ENCODE measurements at regions not wholly inside any gene's neighbourhood (a gene's known extent, or its start where the extent isn't known, plus 50 kb on each side); places are given as distances from the start of the nearest gene placed in this dataset.

DNA sequence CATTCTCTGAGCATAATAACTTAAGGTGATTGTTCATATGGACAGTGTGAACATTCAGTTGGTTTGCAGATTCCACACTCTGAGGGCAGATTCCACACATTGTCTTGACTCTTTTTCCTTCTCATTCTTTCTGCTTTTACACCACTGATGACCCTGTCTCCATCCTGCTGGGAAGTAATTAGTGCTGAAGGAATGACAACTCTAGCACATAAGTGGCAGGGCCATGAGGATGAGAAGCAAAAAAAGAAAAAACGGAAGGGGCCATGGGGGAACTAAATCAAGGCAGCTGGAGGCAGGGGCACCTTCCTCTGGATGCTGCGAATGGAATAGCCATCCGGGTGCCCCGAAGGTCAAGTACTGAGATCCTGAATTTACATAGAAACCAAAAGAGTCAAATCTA is 944.0 kb downstream of the KCNJ2 start:
- no peak for DNase-seq
- peaks cover 0 to 21% (median 9%) of the 10 kb centered on the region in 4 donors for H3K4me1 ChIP-seq
- no peaks in the 10 kb centered on the region for H3K36me3 ChIP-seq
- no peaks in the 10 kb centered on the region for H3K9me3 ChIP-seq
- no peak overlapping the region for H3K27ac ChIP-seq
- no peaks in the 10 kb centered on the region for H3K27me3 ChIP-seq
- TF ChIP-seq POLR2AphosphoS5 (IDR thresholded peaks at IDR 0.05) (no peak), POLR2A (IDR thresholded peaks at IDR 0.05) (no peak), EP300 (IDR thresholded peaks at IDR 0.05) (no peak)
- TF ChIP-seq, protein P1, sequence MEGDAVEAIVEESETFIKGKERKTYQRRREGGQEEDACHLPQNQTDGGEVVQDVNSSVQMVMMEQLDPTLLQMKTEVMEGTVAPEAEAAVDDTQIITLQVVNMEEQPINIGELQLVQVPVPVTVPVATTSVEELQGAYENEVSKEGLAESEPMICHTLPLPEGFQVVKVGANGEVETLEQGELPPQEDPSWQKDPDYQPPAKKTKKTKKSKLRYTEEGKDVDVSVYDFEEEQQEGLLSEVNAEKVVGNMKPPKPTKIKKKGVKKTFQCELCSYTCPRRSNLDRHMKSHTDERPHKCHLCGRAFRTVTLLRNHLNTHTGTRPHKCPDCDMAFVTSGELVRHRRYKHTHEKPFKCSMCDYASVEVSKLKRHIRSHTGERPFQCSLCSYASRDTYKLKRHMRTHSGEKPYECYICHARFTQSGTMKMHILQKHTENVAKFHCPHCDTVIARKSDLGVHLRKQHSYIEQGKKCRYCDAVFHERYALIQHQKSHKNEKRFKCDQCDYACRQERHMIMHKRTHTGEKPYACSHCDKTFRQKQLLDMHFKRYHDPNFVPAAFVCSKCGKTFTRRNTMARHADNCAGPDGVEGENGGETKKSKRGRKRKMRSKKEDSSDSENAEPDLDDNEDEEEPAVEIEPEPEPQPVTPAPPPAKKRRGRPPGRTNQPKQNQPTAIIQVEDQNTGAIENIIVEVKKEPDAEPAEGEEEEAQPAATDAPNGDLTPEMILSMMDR (IDR thresholded peaks at IDR 0.05), result no peak
- H3K4me3 ChIP-seq, result no peak overlapping the region
- intact Hi-C loops (cut with DNase I; ENCODE audit: low total_unique reads), result no loop called here
- 72 to 91% (median 83%) methylated on average over 4 of the region's 4 CpGs for WGBS, 5 donors

DNA sequence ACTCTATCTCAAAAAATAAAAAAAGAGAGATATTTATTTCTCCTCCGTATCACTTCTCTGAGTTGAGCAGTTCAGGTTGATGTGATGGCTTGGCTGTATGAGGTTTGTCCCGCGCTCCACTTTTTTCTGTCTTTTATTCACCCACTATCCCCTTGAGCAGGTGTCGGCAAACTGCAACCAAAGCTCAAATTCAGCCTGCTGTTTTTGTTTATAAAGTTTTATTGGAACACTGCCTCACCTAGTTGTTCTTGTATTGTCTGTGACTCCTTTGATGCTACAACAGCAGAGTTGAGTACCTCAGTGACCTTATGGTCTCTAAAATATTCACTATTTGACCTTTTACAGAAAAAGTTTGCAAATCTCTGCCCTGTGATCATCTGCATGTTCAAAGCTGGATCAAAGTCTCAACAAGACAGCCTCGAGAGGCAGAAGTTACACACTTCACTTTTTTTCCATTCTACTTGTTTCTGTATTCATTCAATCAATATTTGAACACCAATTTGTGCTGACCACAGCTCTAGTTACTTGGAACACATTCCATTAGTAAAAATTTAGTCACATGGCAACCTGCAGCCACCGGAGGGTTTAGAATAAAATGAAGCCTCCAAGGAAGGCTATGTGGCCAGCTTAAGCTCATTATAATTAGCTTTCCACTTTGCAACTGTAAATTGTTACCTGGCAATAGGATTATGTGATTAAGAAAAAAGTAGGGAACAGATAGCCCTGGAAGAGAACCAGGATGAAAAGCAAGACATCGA is 945.8 kb downstream of the KCNJ2 start:
- intact Hi-C loops (cut with DNase I; ENCODE audit: low total_unique reads), result no loop called here
- Histone ChIP-seq H3K36me3 (no peaks in the 10 kb centered on the region), H3K27ac (no peak overlapping the region), H3K27me3 (no peaks in the 10 kb centered on the region), H3K4me3 (no peak overlapping the region), H3K9me3 (no peaks in the 10 kb centered on the region), H3K4me1 (peaks cover 0 to 21% (median 9%) of the 10 kb centered on the region in 4 donors)
- TF ChIP-seq POLR2AphosphoS5 (IDR thresholded peaks at IDR 0.05), result no peak
- no peak for TF ChIP-seq EP300 (IDR thresholded peaks at IDR 0.05)
- 69 to 78% (median 71%) methylated on average over 7 of the region's 7 CpGs for WGBS, 5 donors
- no peak for DNase-seq

DNA sequence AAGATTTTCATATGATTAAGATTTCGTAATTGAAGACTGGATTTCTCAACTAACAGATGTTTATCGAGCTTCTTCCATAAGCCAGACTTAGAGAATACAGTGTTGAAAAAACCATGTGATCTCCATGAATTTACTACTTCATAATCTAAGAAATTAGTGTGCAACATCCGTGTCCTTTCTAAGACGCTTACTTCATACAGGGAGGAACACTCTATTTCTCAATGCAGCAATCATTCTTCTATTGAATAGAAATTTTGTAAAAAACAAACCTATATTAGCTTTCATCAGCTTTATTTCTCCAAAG is 946.3 kb downstream of the KCNJ2 start:
- no peak for TF ChIP-seq POLR2AphosphoS5 (IDR thresholded peaks at IDR 0.05)
- TF ChIP-seq, protein P1 (IDR thresholded peaks at IDR 0.05), result no peak
- no peak for TF ChIP-seq POLR2A (IDR thresholded peaks at IDR 0.05)
- TF ChIP-seq EP300 (IDR thresholded peaks at IDR 0.05), result no peak
- intact Hi-C loops (cut with DNase I; ENCODE audit: low total_unique reads), result no loop called here

DNA sequence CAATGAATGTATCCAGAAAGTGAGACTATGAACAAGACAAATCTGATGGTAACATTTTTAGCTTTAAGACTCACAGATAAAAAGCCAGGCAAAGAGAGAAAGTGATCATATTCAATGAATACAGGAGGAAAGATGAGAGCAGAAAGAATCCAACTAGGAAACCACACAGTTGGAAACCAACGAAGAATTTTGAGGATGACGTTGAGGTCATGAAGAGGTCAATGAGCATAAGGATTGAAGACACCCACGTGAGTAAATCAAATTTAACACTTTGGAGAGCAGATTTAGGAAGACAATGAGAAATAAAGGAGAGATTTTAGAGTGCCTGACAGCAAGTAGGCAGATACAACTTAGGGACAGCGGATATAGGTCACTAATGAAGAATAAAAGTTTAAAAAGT is 948.1 kb downstream of the KCNJ2 start:
- no peaks in the 10 kb centered on the region for H3K36me3 ChIP-seq
- no peak for DNase-seq
- peaks cover 0 to 10% (median 6%) of the 10 kb centered on the region in 4 donors for H3K4me1 ChIP-seq
- peaks cover 0 to 6% (median 0%) of the 10 kb centered on the region in 4 donors for H3K9me3 ChIP-seq
- H3K4me3 ChIP-seq, result no peak overlapping the region
- H3K27ac ChIP-seq, result no peak overlapping the region
- TF ChIP-seq, protein P1 (IDR thresholded peaks at IDR 0.05), result no peak
- intact Hi-C loops (cut with DNase I; ENCODE audit: low total_unique reads), result no loop called here
- H3K27me3 ChIP-seq, result no peaks in the 10 kb centered on the region
- 52 to 68% (median 62%) methylated on average over 4 of the region's 4 CpGs for WGBS, 5 donors

More for the DNA sequence above, 946.3 kb downstream of the KCNJ2 start:
- H3K27me3 ChIP-seq, result no peaks in the 10 kb centered on the region
- no peaks in the 10 kb centered on the region for H3K9me3 ChIP-seq
- WGBS, 5 donors, result 84 to 93% (median 87%) methylated on average over 4 of the region's 4 CpGs
- no peaks in the 10 kb centered on the region for H3K36me3 ChIP-seq
- no peak for DNase-seq
- no peak overlapping the region for H3K27ac ChIP-seq
- no peak overlapping the region for H3K4me3 ChIP-seq
- H3K4me1 ChIP-seq, result peaks cover 0 to 20% (median 9%) of the 10 kb centered on the region in 4 donors

DNA sequence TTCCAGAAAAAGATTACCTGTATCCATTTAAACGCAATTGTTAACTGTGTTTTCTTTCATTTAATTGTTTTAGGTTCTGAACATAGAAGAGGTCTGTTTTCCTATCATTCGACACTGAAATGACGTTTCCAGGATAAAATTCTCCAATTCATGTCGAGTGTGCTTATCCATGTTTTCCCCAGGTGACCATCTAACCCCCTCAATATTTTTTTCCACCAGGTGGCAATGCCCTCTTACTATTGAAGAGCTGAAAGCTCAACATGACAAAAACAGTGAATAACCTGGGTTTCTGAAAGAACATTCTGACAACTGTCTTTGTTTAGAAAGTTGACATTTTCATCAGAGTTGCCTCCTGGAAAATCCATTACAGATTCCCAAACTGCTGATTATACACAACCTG is 948.7 kb downstream of the KCNJ2 start:
- H3K36me3 ChIP-seq, result no peaks in the 10 kb centered on the region
- intact Hi-C loops (cut with DNase I; ENCODE audit: low total_unique reads), result no loop called here
- peaks cover 0 to 6% (median 0%) of the 10 kb centered on the region in 4 donors for H3K9me3 ChIP-seq
- WGBS, 5 donors, result 25 to 57% (median 33%) methylated on average over 4 of the region's 4 CpGs
- no peaks in the 10 kb centered on the region for H3K27me3 ChIP-seq
- H3K27ac ChIP-seq, result no peak overlapping the region
- peak in 1 of 2 donors; percentile 64 for DNase-seq
- TF ChIP-seq EP300 (IDR thresholded peaks at IDR 0.05) (no peak), POLR2AphosphoS5 (IDR thresholded peaks at IDR 0.05) (no peak)
- TF ChIP-seq, protein P1 (IDR thresholded peaks at IDR 0.05), result peak in 4 of 7 experiments; percentile 36 to 58 (median 46)
- H3K4me1 ChIP-seq, result peaks cover 0 to 5% (median under 1%) of the 10 kb centered on the region in 4 donors
- no peak overlapping the region for H3K4me3 ChIP-seq

Data from stomach (tissue), 8 donors.